ENCODE measurements at regions not wholly inside any gene's neighbourhood (a gene's known extent, or its start where the extent isn't known, plus 50 kb on each side); places are given as distances from the start of the nearest gene placed in this dataset.

DNA sequence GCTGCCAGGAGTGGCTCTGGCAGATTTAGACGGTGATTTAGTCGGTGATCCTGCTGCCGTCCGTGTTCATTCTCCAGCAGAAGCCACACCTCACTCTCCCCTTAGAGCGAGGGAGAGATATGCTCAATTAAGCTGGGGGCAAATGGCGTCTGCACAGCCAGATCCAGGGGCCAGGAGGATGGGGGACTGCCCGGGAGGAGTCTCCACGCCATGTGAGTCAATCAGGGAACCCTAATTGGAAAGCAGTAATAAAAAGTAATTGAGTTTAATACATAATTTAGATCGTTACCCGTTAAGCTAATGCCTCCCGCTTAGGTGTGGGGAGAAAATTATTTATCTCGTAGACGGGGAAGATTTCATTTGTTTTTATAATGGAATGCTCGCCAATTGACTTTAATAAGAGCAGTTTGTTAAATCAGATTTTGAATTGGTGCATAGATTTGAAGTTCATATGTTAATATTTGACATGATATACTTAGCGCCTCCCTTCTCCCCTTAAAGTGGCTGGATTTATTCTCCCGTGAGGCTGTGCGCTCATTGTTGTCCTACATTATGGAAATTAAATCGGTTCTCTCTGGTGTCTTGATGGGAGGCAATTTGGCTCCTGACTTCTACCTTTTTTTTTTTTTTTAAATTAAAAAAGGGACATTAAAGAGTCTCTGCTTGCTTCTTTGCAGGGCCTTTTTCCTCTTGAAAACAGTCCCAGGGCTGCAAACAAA is 104.9 kb upstream of the C14orf180 start:
- TF ChIP-seq CTCF (IDR thresholded peaks at IDR 0.05; ENCODE audit: low read depth, low read length, missing control alignments): no peak
- H3K4me3 ChIP-seq (ENCODE audit: low read depth, low read length): no peak overlapping the region
- no peak for DNase-seq (ENCODE audit: low read depth)

- no peak overlapping the region for H3K4me3 ChIP-seq (ENCODE audit: low read depth, low read length)
- DNase-seq (ENCODE audit: low read depth): no peak
Measured at GRCh38 chr14:104475256-104475655, 104.3 kb upstream of the C14orf180 start.

GRCh38 chr14:104475802-104476201 is 103.8 kb upstream of the C14orf180 start:
- TF ChIP-seq CTCF (IDR thresholded peaks at IDR 0.05; ENCODE audit: low read depth, low read length, missing control alignments): no peak
- H3K4me3 ChIP-seq (ENCODE audit: low read depth, low read length): no peak overlapping the region
- DNase-seq (ENCODE audit: low read depth): no peak

More at GRCh38 chr14:104475256-104475655, 104.3 kb upstream of the C14orf180 start:
- no peak for TF ChIP-seq CTCF (IDR thresholded peaks at IDR 0.05; ENCODE audit: low read depth, low read length, missing control alignments)

DNA sequence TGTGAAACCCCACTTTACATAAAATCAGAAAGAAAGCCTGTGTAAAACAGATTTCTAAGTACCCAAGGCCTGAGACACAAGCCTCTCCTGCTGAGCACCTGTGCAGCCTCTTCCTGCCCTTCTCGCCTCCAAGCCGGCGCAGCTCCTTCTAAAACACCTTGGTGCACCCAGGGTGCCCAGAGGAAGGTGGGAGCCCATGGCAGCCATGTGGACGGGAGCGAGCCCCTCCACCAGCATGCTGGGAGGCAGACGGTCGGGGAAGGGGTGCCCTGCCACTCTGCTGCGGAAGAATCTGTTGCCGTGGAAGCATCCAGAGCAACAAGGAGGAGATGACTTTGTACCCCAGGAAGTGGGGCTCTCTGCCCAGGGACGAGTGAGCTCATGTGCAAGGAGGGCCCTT is 103.1 kb upstream of the C14orf180 start:
- no peak overlapping the region for H3K4me3 ChIP-seq (ENCODE audit: low read depth, low read length)
- TF ChIP-seq CTCF (IDR thresholded peaks at IDR 0.05; ENCODE audit: low read depth, low read length, missing control alignments): no peak
- DNase-seq (ENCODE audit: low read depth): no peak

- DNase-seq (ENCODE audit: low read depth): no peak
- no peak for TF ChIP-seq CTCF (IDR thresholded peaks at IDR 0.05; ENCODE audit: low read depth, low read length, missing control alignments)
Measured at GRCh38 chr14:104477117-104477623, 102.4 kb upstream of the C14orf180 start.

GRCh38 chr14:104477666-104478380 is 101.7 kb upstream of the C14orf180 start:
- H3K4me3 ChIP-seq (ENCODE audit: low read depth, low read length): no peak overlapping the region
- DNase-seq (ENCODE audit: low read depth): no peak
- no peak for TF ChIP-seq CTCF (IDR thresholded peaks at IDR 0.05; ENCODE audit: low read depth, low read length, missing control alignments)

More at GRCh38 chr14:104477117-104477623, 102.4 kb upstream of the C14orf180 start:
- no peak overlapping the region for H3K4me3 ChIP-seq (ENCODE audit: low read depth, low read length)

Data from GM12864 (cell line).